NCI-H2081 (cell line): ENCODE measurements at regions not wholly inside any gene's neighbourhood (a gene's known extent, or its start where the extent isn't known, plus 50 kb on each side); places are given as distances from the start of the nearest gene placed in this dataset.
"Not testable (repeated sequence)": the region's sequence is repeated elsewhere in the genome, so short reads cannot be mapped to it uniquely, and the experiment has no call there.

Experiments
- DNase-seq, 2 experiments: peaks; one replicate each; lab custom pipeline; 2025; lab: John Stamatoyannopoulos, UW

DNA sequence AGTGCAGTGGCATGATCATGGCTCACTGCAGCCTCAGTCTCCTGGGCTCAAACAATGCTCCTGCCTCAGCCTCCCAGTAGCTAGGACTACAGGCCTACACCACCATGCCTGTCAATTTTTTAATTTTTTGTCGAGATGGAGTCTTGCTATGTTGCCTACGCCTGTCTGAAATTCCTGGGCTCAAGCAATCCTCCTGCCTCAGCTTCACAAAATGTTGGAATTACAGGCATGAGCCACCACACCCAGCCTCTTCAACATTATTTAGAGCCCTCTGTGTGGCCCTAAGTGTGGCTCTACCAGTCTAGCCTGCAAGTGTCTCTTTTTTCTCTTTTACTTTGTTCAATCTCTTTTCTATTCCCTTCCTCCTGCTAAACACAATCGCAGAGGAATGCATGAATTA, 154.4 kb upstream of the EPB41L4A start:
- no peak for DNase-seq

DNA sequence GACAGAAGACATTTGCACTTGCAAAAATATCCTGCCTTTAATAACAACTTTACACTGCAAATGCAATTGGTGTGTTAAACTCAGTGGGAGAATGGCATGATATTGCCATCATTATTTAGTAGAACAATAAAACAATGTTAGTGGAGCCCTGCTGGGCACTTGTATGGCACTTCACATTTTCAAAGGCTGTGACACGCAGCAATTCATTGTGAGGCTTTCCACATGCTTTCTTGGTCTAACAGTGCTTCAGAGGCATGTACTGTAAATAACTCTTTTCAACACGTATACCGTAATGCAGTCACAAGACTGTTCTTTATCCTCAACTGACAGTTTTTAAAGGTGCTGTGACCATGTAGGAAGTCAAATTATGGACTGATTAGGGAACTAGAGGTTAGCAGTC, 155.5 kb upstream of the EPB41L4A start:
- DNase-seq: peak; percentile 22 to 53

DNA sequence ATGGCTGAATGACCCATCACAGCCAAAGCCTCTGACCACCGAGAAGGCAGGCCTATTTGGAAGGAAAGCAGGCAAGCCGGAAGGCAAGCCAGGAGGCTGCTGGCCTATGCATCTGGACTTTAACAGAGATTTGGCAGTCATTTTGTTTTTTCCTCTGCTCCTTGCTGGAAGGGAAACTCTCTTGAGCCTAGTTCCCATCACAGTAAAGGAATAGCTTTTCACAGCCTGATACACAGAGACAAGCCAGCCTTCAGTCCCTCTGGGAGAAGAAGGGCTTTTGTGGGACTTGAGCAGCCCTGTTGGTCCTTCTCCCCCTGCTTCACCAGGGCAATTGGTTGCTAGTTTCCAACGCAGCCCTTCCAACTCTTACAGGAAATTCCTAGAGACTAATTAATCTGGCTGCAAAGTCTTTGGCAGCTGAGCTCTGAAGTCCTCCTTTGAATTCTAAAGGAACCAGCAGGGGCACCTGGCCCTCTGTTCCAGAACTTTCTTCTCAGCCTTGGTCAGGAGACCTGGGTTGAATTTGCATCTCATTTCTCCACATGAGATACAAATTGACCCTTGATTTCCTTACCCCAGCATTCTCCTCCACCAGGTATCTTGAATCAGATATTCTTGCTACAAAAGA, 157.3 kb upstream of the EPB41L4A start:
- no peak for DNase-seq

DNA sequence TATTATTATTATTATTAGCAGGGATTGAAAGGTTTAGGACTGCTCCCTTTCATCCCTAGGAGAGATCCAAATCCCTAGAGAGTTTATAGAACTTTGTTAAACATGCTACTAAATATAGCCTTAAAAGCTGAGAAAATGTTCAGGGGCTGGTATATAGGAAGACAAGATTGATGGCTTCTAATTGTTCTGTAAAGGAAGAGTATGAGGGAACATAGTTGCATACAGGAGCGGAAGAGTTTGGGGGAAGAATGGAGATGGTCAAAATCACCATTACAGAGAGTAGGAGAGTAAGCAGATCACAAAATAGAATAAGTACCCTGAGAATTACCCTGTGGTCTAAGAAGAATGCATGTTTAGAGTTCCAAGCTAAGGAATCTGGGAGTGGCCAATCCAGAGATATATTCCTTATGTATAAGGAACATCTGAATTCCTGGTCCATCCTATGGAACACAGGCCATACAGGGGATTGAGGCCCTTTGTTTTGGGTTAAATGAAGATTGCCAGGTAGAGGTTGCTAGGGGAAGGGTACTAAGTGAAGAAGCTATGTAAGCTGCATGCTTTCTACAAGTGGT, 158.0 kb upstream of the APC start:
- no peak for DNase-seq

DNA sequence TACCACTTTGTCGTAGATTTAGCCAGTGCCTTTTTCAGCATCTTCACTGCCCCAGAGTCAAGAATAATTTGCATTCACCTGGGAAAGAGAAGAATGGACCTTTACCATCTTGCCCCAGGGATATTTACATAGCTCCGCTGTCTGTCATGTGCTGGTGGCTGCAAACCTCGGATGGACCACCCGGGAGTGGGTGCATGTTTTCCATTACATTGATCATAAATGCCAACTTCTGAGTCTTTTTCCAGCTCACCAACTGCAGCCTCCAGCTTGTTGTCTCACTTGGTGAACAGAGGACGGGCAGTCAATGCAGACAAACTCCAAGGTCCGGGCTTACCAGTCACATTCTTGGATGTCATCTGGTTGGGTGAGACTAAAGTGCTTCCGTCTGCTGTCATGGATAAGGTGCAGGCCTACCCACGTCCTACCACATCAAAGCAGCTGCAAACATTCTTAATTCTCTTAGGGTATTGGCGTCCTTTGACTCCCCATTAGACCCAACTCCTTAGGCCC, 155.8 kb upstream of the APC start:
- no peak for DNase-seq

DNA sequence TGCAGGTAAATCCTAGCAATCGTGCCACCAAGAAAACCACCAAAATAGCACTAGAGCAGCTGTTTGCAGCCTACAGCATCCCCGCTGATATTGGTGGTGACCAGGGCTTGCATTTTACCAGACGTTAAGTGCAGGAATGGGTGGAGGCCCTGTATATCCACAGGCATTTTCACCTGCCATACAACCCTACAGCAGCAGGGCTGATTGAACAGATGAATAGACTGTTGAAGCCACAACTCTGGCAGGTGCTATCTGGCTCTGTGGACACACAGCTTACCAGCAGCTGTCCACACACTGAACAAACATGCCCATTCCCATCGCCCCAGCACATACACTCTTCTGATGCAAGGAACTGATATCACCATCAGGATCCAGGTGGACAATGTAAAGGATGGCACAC, 154.5 kb upstream of the APC start:
- DNase-seq: peak in 1 of 2 experiments; percentile 24

DNA sequence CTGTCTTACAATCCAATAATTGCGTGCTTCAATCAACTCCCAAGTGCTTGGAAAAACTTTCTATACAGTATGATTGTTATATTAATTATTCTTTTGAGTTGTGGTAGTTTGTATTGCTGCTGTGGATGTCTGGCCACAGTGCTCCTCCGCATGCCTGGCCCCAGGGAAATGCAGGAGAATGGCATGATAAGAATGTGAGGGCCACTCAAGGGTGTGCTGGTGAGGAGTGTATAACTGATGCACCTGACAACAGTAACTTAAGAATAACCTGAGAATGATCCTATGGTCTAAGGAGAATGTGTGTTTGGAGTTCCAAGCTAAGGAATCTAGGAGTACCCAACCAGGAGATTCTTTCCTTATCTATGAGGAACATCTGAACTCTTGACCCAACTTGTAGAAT, 152.9 kb upstream of the APC start:
- DNase-seq: no peak

DNA sequence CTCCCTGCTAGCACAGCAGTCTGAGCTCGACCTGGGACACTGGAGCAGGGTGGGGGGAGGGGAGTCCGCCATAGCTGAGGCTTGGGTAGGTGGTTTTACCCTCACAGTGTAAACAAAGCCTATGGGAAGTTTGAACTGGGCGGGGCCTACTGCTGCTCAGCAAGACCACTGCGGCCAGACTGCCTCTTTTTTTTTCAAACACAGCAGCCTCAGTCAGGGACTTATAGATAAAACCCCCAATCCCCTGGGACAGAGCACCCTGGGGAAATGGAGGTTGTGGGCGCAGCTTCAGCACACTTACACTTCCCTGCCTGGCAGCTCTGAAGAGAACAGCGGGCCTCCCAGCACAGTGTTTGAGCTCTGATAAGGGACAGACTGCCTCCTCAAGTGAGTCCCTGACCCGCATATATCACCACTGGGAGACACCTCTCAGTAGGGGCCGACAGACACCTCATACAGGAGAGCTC, 151.1 kb upstream of the APC start:
- DNase-seq: no peak

DNA sequence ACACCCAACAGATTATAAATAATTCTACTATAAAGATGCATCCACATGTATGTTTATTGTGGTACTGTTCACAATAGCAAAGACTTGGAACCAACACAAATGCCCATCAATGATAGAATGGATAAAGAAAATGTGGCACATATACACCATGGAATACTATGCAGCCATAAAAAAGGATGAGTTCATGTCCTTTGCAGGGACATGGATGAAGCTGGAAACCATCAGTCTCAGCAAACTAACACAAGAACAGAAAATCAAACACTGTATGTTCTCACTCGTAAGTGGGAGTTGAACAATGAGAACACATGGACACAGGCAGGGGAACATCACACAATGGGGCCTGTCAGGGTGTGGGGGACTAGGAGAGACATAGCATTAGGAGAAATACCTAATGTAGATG, 146.8 kb upstream of the APC start:
- not testable (repeated sequence) for DNase-seq

DNA sequence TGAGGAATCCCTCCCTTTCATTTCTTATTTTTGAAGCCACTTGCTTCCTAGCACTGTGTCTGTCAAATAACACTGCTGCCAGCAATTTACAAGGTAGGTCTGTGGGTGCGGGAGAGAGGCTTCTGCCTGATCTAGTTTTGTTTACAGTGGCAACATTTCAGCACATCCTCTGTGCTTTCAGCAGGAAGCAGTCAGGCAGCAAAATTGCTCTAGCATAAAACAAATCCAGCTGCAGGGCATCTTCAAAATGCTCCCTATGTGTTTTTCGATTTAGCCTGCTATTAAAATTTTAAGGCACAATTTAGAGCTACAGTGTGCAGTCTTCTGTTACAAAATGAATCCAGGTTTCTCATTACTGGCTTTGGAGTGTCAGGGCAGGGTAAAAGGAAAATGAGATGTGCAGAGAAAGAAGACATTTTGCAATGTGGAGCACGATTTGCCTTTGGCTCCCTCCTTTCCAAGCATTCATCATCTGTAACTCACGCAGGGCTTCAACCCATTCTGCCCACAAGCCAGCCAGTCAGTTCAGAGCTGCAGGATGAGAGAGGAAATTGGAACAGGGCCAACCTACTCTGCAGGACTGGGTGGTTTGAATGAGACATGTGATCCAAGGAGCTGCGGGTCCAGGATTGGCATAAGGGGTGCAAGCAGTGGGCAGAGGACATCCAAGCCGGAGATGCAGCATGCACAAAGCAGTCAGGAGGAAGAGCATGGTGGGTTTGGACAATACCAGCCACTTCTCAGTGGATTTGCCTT, 143.4 kb upstream of the APC start:
- DNase-seq: peak; percentile 21 to 52

DNA sequence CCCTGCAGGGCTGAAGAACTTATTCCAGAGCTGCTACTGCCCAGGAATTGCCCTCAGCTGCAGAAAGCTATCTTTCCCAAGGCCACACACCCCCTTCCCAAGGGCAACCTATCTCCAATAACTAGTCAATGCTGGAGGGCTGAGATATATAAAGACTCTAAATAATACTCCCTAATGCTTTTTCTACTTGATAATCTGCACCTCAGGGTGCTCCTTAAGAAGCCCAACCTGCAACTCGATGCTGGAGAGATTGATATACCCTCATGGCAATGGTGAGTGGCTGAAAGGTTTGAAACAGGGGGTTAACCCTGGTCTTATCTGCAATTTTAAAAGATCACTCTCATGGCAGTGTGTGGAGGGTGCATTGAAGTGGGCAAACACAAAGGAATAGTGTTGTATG, 142.7 kb upstream of the APC start:
- no peak for DNase-seq

DNA sequence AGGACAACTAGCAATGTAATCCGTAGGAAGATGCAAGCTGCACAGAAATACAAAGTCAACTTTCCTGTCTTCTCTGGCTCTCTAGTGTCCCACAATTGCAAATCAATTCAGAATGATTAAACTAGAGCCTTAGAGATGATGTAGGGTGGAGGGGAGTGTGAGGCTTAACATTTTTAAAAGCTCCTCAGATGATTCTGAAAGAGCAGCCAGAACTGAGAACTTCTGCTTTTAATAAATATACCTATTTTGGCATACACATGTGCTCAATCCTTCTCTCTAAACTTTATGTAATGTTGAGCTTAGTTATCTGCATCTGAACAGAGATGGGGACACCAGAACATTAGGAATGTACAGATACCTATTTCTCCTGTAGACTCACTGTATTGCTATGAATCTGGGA, 139.9 kb upstream of the APC start:
- DNase-seq: no peak

DNA sequence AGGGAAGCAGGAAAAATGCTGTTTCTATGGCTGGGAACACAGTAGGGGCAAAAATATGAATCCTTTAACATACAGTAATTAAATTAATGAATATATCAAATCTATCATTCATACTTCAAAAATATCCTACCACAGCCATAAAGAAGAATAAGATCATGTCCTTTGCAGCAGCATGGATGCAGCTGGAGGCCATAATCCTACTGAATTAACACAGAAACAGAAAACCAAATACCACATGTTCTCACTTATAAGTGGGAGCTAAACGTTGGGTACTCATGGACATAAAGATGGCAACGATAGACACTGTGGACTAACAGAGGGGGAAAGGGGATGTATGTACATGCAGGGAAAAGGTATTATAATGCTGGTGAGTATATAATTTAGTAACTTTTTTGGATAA, 137.2 kb upstream of the APC start:
- not testable (repeated sequence) for DNase-seq

DNA sequence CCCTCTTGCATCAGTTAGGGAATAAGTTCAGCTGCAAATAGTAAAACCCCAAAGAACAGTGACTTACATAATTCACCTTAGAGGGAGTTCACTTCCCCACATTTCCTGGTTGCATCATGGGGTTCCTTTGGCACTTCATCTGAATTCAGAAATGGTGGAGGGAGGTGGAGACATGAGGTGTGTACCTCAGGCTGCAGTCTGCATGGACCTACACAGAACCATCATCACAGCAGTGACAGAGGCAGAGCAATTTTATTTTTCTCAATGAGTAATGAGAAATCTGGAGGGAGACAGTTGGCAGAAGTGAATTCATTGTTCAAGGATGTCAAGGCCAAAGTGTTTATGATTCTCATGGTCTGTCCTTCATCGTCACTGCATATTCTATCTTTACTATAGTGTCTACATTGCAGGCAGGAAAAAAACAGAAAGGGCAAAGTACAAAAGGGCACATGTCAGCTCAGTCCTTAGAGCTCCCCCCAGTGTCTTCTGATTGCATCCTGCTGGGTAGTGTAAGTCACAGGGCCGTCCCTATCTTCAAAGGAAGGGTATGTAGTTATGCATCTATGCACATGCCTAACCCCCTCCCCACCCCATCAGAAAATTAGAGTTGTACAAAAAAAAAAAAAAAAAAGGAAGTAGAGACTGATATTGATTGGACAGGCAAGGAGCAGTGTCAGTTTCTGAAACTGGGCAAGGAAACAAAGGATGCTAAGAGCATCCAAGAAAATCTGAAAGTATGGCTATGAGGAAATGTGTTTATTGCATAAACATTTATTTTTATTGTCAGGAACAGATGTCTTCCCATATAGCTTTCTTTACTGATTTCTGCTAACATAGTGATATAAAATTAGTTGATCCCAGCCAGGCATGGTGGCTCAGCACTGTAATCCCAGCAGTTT, 132.7 kb upstream of the APC start:
- peak in 1 of 2 experiments; percentile 5 for DNase-seq

DNA sequence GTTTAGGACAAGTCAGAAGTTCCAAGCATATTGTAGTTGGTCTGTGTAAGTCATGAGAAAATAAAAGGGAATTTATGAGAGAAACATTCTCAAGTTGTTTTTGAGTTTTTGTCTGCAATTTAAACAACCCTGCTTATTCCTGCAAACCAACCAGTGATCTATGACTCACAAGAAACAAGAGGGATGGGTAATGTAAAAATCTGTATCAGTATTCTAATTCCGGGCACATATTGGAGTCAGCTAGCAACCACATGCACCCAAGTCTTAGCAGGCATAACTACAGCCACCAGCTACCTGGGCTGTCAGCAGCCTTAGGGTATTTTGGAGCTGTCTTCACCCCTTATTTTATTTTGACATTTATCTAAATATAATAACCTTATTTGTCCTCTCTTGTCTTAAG, 128.7 kb upstream of the APC start:
- DNase-seq: no peak

DNA sequence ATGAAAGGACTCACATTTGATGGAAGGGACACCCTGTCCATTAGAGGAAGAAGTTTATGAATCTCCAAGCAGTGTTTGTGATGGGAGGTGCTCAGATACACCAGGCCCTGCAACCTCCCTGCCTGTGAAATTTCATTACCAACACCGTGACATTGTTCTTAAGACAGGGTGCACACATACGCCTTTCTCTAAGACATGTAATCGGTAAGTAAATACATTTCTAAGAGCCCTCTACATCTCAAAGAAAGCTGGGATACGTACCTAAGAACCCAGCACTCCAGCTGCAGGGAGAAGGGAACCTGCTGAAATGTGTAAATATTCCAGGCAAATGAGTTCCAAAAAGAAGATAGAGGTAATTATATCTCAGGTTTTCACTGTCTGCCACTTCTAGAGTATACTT, 125.0 kb upstream of the APC start:
- no peak for DNase-seq

DNA sequence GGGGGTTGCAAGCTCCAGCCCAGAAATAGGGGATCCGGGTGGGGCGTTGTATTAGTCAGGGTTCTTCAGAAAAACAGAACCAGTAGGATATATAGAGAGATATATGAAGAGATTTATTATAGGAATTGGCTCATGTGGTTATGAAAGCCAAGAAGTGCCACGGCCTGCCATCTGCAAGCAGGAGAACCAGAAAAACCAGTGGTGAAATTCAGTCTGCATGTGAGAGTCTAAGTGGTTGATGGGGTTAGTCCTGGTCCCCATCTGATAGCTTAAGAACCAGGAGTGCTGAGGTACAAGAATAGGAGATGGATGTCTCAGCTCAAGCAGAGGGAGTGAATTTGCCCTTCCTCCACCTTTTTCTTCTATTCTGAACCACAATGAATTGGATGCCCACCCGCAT, 123.4 kb upstream of the APC start:
- DNase-seq: no peak

DNA sequence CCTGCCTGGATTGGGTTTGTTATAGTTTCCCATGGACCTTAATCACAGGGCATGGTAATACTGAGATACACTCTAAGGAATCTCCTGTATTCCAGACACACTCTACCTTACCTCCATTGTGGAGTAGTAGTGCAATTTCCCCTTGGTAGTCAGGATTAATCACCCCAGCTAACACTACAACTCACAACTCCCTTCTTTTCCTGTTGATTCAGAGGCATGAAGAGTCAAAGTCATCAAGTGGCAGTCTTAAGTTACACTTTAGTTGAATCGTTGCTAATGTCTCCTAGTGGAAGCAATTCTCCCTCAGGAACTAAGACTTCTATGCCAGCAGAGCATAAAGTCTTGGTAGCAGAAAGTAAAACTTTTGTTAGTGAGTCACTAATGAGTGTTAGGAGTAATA, 122.7 kb upstream of the APC start:
- no peak for DNase-seq

DNA sequence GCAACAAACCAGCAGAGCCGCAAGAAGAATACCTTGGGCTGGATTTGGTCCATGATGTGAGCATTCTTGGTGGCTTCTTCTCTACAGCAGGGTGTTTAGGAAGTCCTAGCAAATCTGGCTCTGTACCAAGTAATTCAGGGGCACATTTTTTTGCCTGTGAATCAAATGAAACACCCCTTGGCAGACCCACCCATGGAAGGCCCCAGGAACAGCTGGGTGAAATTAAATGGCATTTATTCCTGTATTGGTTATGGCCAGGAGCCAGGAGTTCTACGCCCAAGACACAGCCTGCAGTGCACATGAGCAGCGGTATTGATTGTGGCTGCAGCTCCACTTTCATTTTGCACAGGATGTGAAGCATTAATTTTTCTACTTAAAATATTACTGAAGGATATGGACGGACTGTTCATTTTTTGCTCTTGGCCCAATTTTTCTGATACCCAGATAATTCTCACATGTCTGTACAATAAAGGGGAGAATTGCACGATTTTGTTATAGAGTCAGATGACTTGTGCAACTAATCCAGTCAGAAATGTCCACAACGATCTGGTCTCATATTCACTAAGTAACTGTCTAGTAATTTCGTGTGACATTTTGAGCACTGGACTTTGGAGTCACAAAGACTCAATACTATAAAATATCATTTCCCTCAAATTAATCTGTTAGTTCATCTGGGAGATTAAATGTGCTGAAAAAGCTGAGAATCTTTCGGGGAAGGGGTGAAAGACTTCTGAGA, 120.7 kb upstream of the APC start:
- DNase-seq: peak; percentile 28 to 60

DNA sequence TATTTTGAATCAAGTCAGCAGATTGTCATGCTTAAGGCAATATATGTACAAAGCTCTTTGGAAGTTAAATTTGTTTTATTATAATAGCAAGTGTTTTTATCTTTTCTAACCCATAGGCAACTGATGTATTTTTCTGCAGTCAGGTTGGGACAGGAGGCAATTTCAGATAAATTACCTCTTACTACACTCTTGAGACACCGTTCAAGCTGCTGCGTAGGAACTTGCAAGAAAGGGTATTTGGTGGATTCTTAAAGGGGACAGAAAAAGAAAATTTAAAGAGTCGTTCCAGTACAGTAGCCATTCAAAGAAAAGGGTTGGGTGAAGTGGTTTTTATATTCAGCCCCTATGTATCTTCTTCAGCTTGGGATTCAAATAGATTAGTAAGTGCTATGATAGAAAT, 112.4 kb upstream of the APC start:
- DNase-seq: no peak

DNA sequence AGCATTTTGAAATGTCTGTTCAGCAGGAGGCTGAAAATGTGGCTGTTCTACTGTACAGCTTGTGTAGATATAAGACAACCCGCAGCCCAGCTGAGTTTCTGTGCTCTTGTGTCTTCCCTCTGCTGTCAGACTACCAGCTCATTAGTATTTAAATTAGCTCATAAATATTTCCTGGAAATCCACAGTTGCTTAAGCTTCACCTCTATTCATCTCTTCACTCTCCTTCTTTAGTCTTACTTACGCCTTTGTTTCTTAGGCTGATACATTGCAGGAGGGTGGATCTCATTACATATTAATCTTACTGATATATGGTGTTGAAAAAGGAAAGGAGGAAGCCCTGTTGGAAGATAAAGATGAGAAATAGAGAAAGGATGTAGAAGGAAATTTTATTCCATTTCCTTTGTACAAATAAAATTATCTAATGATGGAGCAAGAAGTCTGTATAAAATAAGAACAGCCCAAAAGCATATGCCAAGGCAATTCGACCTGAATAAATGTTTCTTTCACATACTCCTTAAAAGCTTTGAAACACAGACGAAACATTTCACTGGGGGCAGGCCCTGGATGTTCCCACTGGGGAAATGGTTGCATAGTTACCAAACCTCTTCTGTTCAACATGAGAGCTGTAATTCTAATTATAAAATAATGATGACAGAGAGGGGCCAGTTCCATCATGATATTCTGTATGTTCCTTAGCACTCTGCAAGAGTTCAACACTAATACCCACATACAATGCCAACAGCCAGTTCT, 111.8 kb upstream of the APC start:
- no peak for DNase-seq
